Astrocyte (in vitro differentiated cells and primary cell): ENCODE measurements at regions not wholly inside any gene's neighbourhood (a gene's known extent, or its start where the extent isn't known, plus 50 kb on each side); places are given as distances from the start of the nearest gene placed in this dataset.

ENCODE experiments used
- DNase-seq: peaks from one replicate; pipeline ENCODE4 v3.0.0-alpha.2; 2010; ENCODE audit warnings: low read depth
- FAIRE-seq: peaks from 2 replicates; lab custom pipeline; 2011; peaks lifted over from hg19 to GRCh38; lab: Jason Lieb, UNC
- H2AFZ ChIP-seq: 2 replicates; pipeline ENCODE4 v1.6.0; 2012; ENCODE audit warnings: low read depth, low read length, inconsistent platforms
- H3K27ac ChIP-seq: 2 replicates; pipeline ENCODE4 v1.5.1; 2011; ENCODE audit warnings: low read depth, low read length, inconsistent platforms
- H3K27me3 ChIP-seq: 2 replicates; pipeline ENCODE4 v1.6.0; 2011; ENCODE audit warnings: low read length, inconsistent platforms; ENCODE audit not compliant: insufficient read depth
- H3K36me3 ChIP-seq: 2 replicates; pipeline ENCODE4 v1.5.1; 2011; ENCODE audit warnings: low read length, inconsistent platforms; ENCODE audit not compliant: insufficient read depth
- H3K4me1 ChIP-seq: 2 replicates; pipeline ENCODE4 v1.5.1; 2011; ENCODE audit warnings: low read length, inconsistent platforms; ENCODE audit not compliant: insufficient read depth
- H3K4me2 ChIP-seq: 2 replicates; pipeline ENCODE4 v1.6.0; 2012; ENCODE audit warnings: low read length, inconsistent platforms
- H3K4me3 ChIP-seq: 2 replicates; pipeline ENCODE4 v1.5.1; 2011; ENCODE audit warnings: low read depth, mild to moderate bottlenecking, low read length, inconsistent platforms; ENCODE audit not compliant: insufficient read depth
- H3K79me2 ChIP-seq: 2 replicates; pipeline ENCODE4 v1.6.0; 2012; ENCODE audit warnings: mild to moderate bottlenecking, low read length, inconsistent platforms; ENCODE audit not compliant: insufficient read depth
- H3K9ac ChIP-seq: 2 replicates; pipeline ENCODE4 v1.6.0; 2012; ENCODE audit warnings: mild to moderate bottlenecking, low read length, inconsistent platforms
- H3K9me3 ChIP-seq: 2 replicates; pipeline ENCODE4 v1.5.1; 2012; ENCODE audit warnings: low read depth, mild to moderate bottlenecking, low read length, inconsistent platforms; ENCODE audit not compliant: insufficient read depth
- H4K20me1 ChIP-seq: 2 replicates; pipeline ENCODE4 v1.6.0; 2012; ENCODE audit warnings: low read length, inconsistent platforms; ENCODE audit not compliant: insufficient read depth
- H3K27ac Mint-ChIP-seq: one replicate; pipeline ENCODE4 v1.8.0; 2021; ENCODE audit warnings: mild to moderate bottlenecking, mixed read lengths; ENCODE audit not compliant: unreplicated experiment
- H3K27me3 Mint-ChIP-seq: one replicate; pipeline ENCODE4 v1.8.0; 2021; ENCODE audit warnings: low read depth, mixed read lengths; ENCODE audit not compliant: unreplicated experiment
- H3K36me3 Mint-ChIP-seq: one replicate; pipeline ENCODE4 v1.8.0; 2021; ENCODE audit warnings: low read depth, mixed read lengths; ENCODE audit not compliant: unreplicated experiment
- H3K4me1 Mint-ChIP-seq: one replicate; pipeline ENCODE4 v1.8.0; 2021; ENCODE audit warnings: low read depth, mixed read lengths; ENCODE audit not compliant: unreplicated experiment
- H3K4me3 Mint-ChIP-seq: one replicate; pipeline ENCODE4 v1.8.0; 2021; ENCODE audit warnings: mild to moderate bottlenecking, moderate library complexity, mixed read lengths; ENCODE audit not compliant: unreplicated experiment
- H3K9me3 Mint-ChIP-seq: one replicate; pipeline ENCODE4 v1.8.0; 2021; ENCODE audit warnings: mild to moderate bottlenecking, mixed read lengths; ENCODE audit not compliant: unreplicated experiment
- EZH2 ChIP-seq: IDR thresholded peaks from 2 replicates; pipeline ENCODE4 v1.6.1; 2012; ENCODE audit warnings: mild to moderate bottlenecking, low read length, inconsistent platforms; ENCODE audit not compliant: insufficient read depth
- TF ChIP-seq, protein P1 (sequence below): IDR thresholded peaks from 2 replicates; pipeline ENCODE4 v1.5.1; 2011; ENCODE audit warnings: low read depth, mild to moderate bottlenecking, inconsistent platforms, low read length, moderate library complexity; ENCODE audit not compliant: insufficient read depth

DNA sequence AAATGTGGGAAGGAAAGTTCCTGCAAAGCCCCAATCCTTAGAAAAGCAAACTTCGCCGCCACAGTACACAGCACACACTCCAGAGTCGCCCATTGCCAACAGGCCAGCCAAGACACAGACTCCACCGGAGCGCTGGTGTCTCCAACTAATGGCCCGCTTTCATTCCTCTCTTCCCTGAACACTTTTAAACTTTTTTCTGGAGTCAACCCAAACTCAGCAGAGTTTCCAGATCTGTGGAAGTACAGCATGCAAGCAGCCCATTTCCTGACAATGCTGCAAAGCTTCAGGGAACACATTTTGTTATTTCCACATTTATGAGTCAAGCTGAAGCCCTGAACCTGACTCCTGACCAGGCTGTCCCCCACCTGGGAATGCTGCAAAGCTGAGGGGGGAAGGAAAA, 351.9 kb downstream of the NFIB start:
- Mint-ChIP-seq H3K4me3 (no peak overlapping the region), H3K27ac (no peak overlapping the region), H3K4me1 (peaks cover 6% of the 10 kb centered on the region), H3K27me3 (no peaks in the 10 kb centered on the region), H3K36me3 (no peaks in the 10 kb centered on the region), H3K9me3 (no peaks in the 10 kb centered on the region)
- FAIRE-seq (no peak), DNase-seq (no peak)
- no peak for TF ChIP-seq EZH2
- TF ChIP-seq, protein P1, sequence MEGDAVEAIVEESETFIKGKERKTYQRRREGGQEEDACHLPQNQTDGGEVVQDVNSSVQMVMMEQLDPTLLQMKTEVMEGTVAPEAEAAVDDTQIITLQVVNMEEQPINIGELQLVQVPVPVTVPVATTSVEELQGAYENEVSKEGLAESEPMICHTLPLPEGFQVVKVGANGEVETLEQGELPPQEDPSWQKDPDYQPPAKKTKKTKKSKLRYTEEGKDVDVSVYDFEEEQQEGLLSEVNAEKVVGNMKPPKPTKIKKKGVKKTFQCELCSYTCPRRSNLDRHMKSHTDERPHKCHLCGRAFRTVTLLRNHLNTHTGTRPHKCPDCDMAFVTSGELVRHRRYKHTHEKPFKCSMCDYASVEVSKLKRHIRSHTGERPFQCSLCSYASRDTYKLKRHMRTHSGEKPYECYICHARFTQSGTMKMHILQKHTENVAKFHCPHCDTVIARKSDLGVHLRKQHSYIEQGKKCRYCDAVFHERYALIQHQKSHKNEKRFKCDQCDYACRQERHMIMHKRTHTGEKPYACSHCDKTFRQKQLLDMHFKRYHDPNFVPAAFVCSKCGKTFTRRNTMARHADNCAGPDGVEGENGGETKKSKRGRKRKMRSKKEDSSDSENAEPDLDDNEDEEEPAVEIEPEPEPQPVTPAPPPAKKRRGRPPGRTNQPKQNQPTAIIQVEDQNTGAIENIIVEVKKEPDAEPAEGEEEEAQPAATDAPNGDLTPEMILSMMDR, result no peak
- H2AFZ ChIP-seq, result no peak overlapping the region
- H3K4me1 ChIP-seq, result no peaks in the 10 kb centered on the region
- H3K27ac ChIP-seq, result no peak overlapping the region
- H3K9ac ChIP-seq, result no peak overlapping the region
- H3K27me3 ChIP-seq, result no peaks in the 10 kb centered on the region
- H3K36me3 ChIP-seq, result no peaks in the 10 kb centered on the region
- H3K4me3 ChIP-seq, result no peak overlapping the region
- no peak overlapping the region for H3K4me2 ChIP-seq
- no peaks in the 10 kb centered on the region for H3K9me3 ChIP-seq
- no peaks in the 10 kb centered on the region for H4K20me1 ChIP-seq
- H3K79me2 ChIP-seq, result no peaks in the 10 kb centered on the region

DNA sequence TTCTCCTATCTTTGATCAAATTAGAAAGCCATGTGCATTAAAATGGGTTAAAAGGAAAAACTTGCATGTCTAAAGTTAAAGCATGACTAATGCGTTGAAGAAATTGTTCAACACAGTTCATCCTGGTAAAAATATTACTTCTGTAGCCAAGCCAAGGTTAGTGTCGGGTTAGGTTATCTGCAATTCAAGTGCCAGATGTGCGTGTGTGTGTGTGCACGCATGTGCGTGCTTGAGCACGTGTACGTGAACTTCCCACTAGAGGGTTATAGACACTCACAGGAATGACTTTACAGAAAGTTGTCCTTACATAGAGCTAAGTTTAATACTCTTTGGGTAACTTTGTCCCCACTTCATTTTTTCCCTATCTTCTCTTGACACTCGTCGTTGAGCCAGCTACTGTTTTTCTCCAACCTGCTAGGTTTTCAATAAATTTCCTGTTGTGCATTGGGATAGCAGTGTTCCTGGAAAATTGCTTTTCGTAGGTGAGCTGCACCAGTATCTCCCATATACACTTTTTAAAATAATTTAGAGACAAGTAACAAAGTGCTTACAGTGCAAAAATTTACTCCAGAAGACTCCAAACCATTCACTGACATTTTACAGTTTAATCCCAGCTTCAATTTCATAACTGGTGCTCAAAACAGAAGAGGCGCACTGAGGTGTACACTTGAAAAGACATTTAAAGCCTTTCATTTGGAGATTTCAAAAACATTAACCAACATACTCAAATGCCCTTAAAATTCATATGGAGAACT, 353.8 kb downstream of the NFIB start:
- H3K4me1 Mint-ChIP-seq, result no peaks in the 10 kb centered on the region
- FAIRE-seq, result no peak

DNA sequence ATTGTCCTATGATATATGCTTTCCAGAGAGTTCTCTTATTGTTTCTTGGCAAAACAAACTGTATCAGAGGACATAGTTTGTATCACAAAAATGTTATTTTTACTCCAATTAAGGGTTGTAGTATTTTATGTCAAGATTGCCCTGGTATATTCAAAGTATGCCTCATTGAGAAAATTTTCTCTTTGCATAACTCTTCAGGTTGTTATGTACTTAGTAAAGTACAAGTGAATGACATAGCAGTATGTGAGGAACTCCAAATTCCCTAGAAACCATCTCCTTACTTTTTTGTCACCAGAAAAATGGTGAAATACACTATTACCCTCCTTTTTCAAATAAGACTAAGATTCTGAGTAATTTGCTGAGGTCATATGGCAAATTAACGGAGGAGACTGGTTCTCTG, 355.3 kb downstream of the NFIB start:
- no peak for TF ChIP-seq EZH2
- TF ChIP-seq, protein P1, result no peak
- peaks cover 2% of the 10 kb centered on the region for H3K27me3 Mint-ChIP-seq
- no peaks in the 10 kb centered on the region for H3K9me3 Mint-ChIP-seq
- H3K4me1 Mint-ChIP-seq, result no peaks in the 10 kb centered on the region
- Histone ChIP-seq H3K9me3 (no peaks in the 10 kb centered on the region), H3K4me2 (no peak overlapping the region), H3K79me2 (no peaks in the 10 kb centered on the region), H3K36me3 (no peaks in the 10 kb centered on the region), H3K4me3 (no peak overlapping the region), H3K4me1 (no peaks in the 10 kb centered on the region), H3K27me3 (no peaks in the 10 kb centered on the region), H3K27ac (no peak overlapping the region), H4K20me1 (no peaks in the 10 kb centered on the region), H3K9ac (no peak overlapping the region), H2AFZ (no peak overlapping the region)
- no peaks in the 10 kb centered on the region for H3K36me3 Mint-ChIP-seq
- FAIRE-seq (no peak), DNase-seq (no peak)
- no peak overlapping the region for H3K27ac Mint-ChIP-seq
- H3K4me3 Mint-ChIP-seq, result no peak overlapping the region

More for the DNA sequence above, 353.8 kb downstream of the NFIB start:
- Histone ChIP-seq H2AFZ (no peak overlapping the region), H3K79me2 (no peaks in the 10 kb centered on the region), H3K27me3 (no peaks in the 10 kb centered on the region), H3K36me3 (no peaks in the 10 kb centered on the region), H3K4me3 (no peak overlapping the region), H3K4me2 (no peak overlapping the region), H3K9me3 (no peaks in the 10 kb centered on the region), H3K9ac (no peak overlapping the region), H3K27ac (no peak overlapping the region), H3K4me1 (no peaks in the 10 kb centered on the region), H4K20me1 (no peaks in the 10 kb centered on the region)
- TF ChIP-seq EZH2, result no peak
- Mint-ChIP-seq H3K27me3 (peaks cover 2% of the 10 kb centered on the region), H3K36me3 (no peaks in the 10 kb centered on the region), H3K4me3 (no peak overlapping the region), H3K27ac (no peak overlapping the region), H3K9me3 (no peaks in the 10 kb centered on the region)
- no peak for DNase-seq
